IPS-15b (cell line): ENCODE measurements at regions not wholly inside any gene's neighbourhood (a gene's known extent, or its start where the extent isn't known, plus 50 kb on each side); places are given as distances from the start of the nearest gene placed in this dataset.

Source experiments
- H3K27me3 ChIP-seq: one replicate; pipeline ENCODE4 v1.6.1; 2013; ENCODE audit warnings: low read length; ENCODE audit not compliant: control insufficient read depth, insufficient read depth
- H3K36me3 ChIP-seq: one replicate; pipeline ENCODE4 v1.6.1; 2013; ENCODE audit warnings: low read length; ENCODE audit not compliant: control insufficient read depth, insufficient read depth
- H3K4me1 ChIP-seq: one replicate; pipeline ENCODE4 v1.6.1; 2013; ENCODE audit warnings: mild to moderate bottlenecking, low read length; ENCODE audit not compliant: control insufficient read depth, insufficient read depth
- H3K4me3 ChIP-seq: one replicate; pipeline ENCODE4 v1.5.1; 2013; ENCODE audit warnings: low read depth, low read length
- H3K9ac ChIP-seq: one replicate; pipeline ENCODE4 v1.6.1; 2013; ENCODE audit warnings: low read depth, mild to moderate bottlenecking, low read length
- H3K9me3 ChIP-seq: one replicate; pipeline ENCODE4 v1.6.1; 2013; ENCODE audit warnings: mild to moderate bottlenecking, low read length; ENCODE audit not compliant: control insufficient read depth, insufficient read depth

DNA sequence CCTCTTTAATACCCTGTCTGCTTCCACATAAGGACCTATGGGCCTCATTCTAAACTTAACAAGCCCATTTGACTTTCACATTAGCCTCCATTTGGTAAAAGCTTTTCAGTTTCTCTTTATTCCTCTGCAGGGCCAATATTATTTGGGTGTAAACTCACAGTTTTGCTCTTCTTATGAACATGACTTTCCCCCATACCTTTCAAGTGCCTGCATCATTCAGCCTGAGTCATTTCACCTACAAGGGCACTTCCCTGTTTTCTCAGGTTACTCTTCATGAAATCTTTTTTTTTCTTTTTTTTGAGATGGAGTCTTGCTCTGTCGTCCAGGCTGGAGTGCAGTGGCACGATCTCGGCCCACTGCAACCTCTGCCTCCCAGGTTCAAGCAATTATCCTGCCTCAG lies 1258.1 kb upstream of the CELF2 start:
- Histone ChIP-seq H3K9ac (no peak overlapping the region), H3K27me3 (no peaks in the 10 kb centered on the region), H3K4me3 (no peak overlapping the region)

GRCh38 chr10:9762966-9763656 lies 1254.6 kb upstream of the CELF2 start:
- Histone ChIP-seq H3K27me3 (no peaks in the 10 kb centered on the region), H3K9me3 (no peaks in the 10 kb centered on the region), H3K4me3 (no peak overlapping the region), H3K4me1 (no peaks in the 10 kb centered on the region), H3K9ac (no peak overlapping the region), H3K36me3 (no peaks in the 10 kb centered on the region)

More for the DNA sequence above, 1258.1 kb upstream of the CELF2 start:
- Histone ChIP-seq H3K9me3 (no peaks in the 10 kb centered on the region), H3K36me3 (no peaks in the 10 kb centered on the region), H3K4me1 (no peaks in the 10 kb centered on the region)

- no peak overlapping the region for H3K4me3 ChIP-seq
- no peaks in the 10 kb centered on the region for H3K4me1 ChIP-seq
- no peak overlapping the region for H3K9ac ChIP-seq
- H3K9me3 ChIP-seq = no peaks in the 10 kb centered on the region
- H3K27me3 ChIP-seq = no peaks in the 10 kb centered on the region
- H3K36me3 ChIP-seq = no peaks in the 10 kb centered on the region
Measured at GRCh38 chr10:9766762-9767161, 1250.9 kb upstream of the CELF2 start.

- no peaks in the 10 kb centered on the region for H3K9me3 ChIP-seq
- no peaks in the 10 kb centered on the region for H3K27me3 ChIP-seq
- H3K4me3 ChIP-seq = no peak overlapping the region
- H3K36me3 ChIP-seq = no peaks in the 10 kb centered on the region
- H3K9ac ChIP-seq = no peak overlapping the region
- H3K4me1 ChIP-seq = no peaks in the 10 kb centered on the region
Measured at GRCh38 chr10:9781666-9782065, 1236.0 kb upstream of the CELF2 start.

GRCh38 chr10:9786101-9786500 lies 1231.6 kb upstream of the CELF2 start:
- no peaks in the 10 kb centered on the region for H3K27me3 ChIP-seq
- H3K9ac ChIP-seq = no peak overlapping the region
- no peaks in the 10 kb centered on the region for H3K36me3 ChIP-seq
- H3K9me3 ChIP-seq = no peaks in the 10 kb centered on the region
- no peak overlapping the region for H3K4me3 ChIP-seq
- peaks cover 7% of the 10 kb centered on the region for H3K4me1 ChIP-seq

GRCh38 chr10:9786576-9786975 lies 1231.1 kb upstream of the CELF2 start:
- peaks cover 7% of the 10 kb centered on the region for H3K4me1 ChIP-seq

DNA sequence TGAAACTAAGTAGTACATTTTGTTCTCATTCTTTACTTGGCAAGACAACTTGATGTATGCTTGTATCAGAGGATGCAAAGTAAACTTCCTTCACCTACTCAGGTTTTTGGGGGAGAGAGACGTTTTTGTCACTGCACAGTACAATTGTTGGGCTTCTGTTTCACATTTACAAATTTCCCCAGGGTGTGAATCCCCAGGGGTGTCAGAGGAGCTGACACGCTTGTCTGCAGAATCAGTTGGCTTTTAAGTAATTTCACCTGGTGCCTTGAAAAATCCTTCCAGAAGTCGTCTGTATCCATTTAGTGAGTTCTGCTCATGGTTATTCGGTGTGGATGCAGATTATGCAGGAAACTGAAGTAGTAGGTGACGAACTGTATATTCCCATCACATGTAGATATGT lies 1227.7 kb upstream of the CELF2 start:
- no peak overlapping the region for H3K4me3 ChIP-seq
- H3K9ac ChIP-seq = no peak overlapping the region
- H3K36me3 ChIP-seq = no peaks in the 10 kb centered on the region
- no peaks in the 10 kb centered on the region for H3K27me3 ChIP-seq
- H3K4me1 ChIP-seq = peaks cover 7% of the 10 kb centered on the region
- no peaks in the 10 kb centered on the region for H3K9me3 ChIP-seq

More at GRCh38 chr10:9786576-9786975, 1231.1 kb upstream of the CELF2 start:
- H3K4me3 ChIP-seq = no peak overlapping the region
- H3K36me3 ChIP-seq = no peaks in the 10 kb centered on the region
- H3K27me3 ChIP-seq = no peaks in the 10 kb centered on the region
- H3K9ac ChIP-seq = no peak overlapping the region
- H3K9me3 ChIP-seq = no peaks in the 10 kb centered on the region

DNA sequence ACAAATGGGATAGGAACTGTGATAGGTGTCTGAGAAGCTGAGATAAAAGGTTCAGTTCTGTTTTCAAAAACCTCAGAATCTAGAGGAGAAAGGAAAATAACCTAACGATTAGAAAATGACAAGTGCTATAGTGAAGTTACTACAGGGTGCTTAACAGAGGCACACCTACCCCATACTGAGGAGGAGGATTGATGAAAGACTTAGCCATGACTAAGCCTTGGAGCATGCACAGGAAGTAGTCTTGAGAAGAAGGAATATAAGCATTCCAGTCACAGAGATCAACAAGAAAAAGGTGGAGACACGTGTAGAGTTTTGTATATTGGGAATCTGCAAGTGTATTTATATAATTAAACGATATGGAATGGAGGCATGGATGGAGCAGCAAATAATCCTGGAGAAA lies 1225.5 kb upstream of the CELF2 start:
- Histone ChIP-seq H3K9ac (no peak overlapping the region), H3K27me3 (no peaks in the 10 kb centered on the region), H3K9me3 (no peaks in the 10 kb centered on the region), H3K4me1 (peaks cover 7% of the 10 kb centered on the region), H3K36me3 (no peaks in the 10 kb centered on the region), H3K4me3 (no peak overlapping the region)

DNA sequence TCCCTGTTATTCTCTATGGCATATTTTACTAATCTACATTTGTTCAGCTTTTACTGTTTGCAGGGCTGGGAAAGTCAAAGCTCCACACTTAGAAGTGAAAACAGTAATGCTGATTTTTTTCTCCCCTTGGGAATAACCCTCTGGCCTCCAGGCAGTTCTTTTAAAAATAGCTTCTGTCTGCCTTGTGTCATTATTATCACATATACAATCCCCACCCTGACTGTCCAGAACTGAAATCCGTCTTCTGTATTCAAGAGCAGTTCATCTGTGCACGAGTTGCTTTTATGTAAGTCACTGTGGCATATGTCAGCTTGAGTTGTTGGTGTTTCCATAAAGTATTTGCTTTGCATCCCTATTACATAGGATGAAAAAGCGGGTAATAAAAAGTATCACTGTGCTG lies 1221.1 kb upstream of the CELF2 start:
- no peak overlapping the region for H3K4me3 ChIP-seq
- H3K36me3 ChIP-seq = no peaks in the 10 kb centered on the region
- H3K4me1 ChIP-seq = no peaks in the 10 kb centered on the region
- H3K9ac ChIP-seq = no peak overlapping the region
- H3K27me3 ChIP-seq = no peaks in the 10 kb centered on the region
- no peaks in the 10 kb centered on the region for H3K9me3 ChIP-seq

- Histone ChIP-seq H3K9me3 (no peaks in the 10 kb centered on the region), H3K4me1 (no peaks in the 10 kb centered on the region), H3K36me3 (no peaks in the 10 kb centered on the region), H3K27me3 (no peaks in the 10 kb centered on the region), H3K9ac (no peak overlapping the region), H3K4me3 (no peak overlapping the region)
Measured at GRCh38 chr10:9800011-9800410, 1217.7 kb upstream of the CELF2 start.

DNA sequence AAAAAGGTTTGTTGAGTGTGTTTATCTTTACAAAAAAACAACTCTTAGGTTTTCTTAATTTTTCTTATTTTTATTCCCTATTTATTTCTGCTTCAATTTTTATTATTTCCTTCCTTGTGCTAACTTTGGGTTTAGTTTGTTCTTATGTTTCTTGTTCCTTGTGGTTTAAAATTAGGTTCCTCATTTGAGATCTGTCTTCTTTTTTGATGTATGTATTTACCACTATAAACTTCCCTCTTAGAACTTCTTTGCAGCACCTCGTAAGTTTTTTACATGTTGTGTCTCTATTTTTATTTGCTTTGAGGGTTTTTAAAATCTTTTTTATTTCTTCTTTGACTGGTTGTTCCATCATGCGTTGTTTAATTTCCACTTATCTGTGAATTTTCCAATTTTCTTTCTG lies 1217.1 kb upstream of the CELF2 start:
- no peak overlapping the region for H3K4me3 ChIP-seq
- H3K9me3 ChIP-seq = no peaks in the 10 kb centered on the region
- no peak overlapping the region for H3K9ac ChIP-seq
- H3K4me1 ChIP-seq = no peaks in the 10 kb centered on the region
- H3K27me3 ChIP-seq = no peaks in the 10 kb centered on the region
- no peaks in the 10 kb centered on the region for H3K36me3 ChIP-seq

DNA sequence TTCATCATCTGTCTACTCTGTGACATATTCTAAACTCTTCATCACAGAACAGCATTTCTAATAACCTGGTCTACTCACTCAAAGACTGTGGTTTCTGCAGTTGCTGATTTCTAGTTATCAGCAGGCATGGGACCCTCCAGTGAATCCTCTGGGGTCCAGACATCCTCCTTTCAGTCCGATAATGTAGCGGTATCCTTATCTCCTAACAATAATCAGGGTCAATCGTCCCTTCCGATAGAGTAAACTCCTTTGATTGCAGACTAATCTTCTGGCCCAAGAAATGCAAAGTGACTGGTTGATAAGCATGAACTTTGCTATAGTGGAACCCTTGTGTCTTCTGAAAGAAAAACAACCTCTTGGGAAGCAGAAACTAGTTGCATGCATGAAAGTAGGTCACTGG lies 1209.8 kb upstream of the CELF2 start:
- Histone ChIP-seq H3K36me3 (no peaks in the 10 kb centered on the region), H3K27me3 (no peaks in the 10 kb centered on the region), H3K4me3 (no peak overlapping the region), H3K4me1 (no peaks in the 10 kb centered on the region), H3K9ac (no peak overlapping the region), H3K9me3 (no peaks in the 10 kb centered on the region)
